Right atrium auricular region (tissue), 2 donors: ENCODE measurements at regions not wholly inside any gene's neighbourhood (a gene's known extent, or its start where the extent isn't known, plus 50 kb on each side); places are given as distances from the start of the nearest gene placed in this dataset.

ENCODE experiments used
- DNase-seq: peaks from one replicate; pipeline ENCODE4 v3.0.0-alpha.2; 2019; ENCODE audit warnings: low spot score
- H3K27ac ChIP-seq, 2 donors: fragments of 200-600 bp; sonication (generic); 1 replicate in 1 of 2; 2 replicates in 1 of 2; pipeline ENCODE4 v1.5.1; 2016 to 2019
- H3K27me3 ChIP-seq, 2 donors: fragments of 200-600 bp; sonication (generic); one replicate each; pipeline versions ENCODE4 v1.5.1 to v1.6.0; 2017 to 2019
- H3K36me3 ChIP-seq: fragments of 200-600 bp; sonication (generic); one replicate; pipeline ENCODE4 v1.5.1; 2016
- H3K4me1 ChIP-seq, 2 donors: fragments of 200-600 bp; sonication (generic); one replicate each; pipeline versions ENCODE4 v1.5.1 to v1.6.0; 2017 to 2019
- H3K4me3 ChIP-seq, 2 donors: fragments of 200-600 bp; sonication (generic); 1 replicate in 1 of 2; 2 replicates in 1 of 2; pipeline ENCODE4 v1.5.1; 2017 to 2019; ENCODE audit warnings: mild to moderate bottlenecking in 1 of 2, moderate library complexity in 1 of 2
- H3K9me3 ChIP-seq, 2 donors: fragments of 200-600 bp; sonication (generic); one replicate each; pipeline ENCODE4 v1.5.1; 2019
- CTCF ChIP-seq, 2 donors: fragments of 200-600 bp; sonication (generic); IDR thresholded peaks; one replicate each; pipeline ENCODE4 v1.5.1; 2019; ENCODE audit warnings: antibody characterized with exemption in 2 of 2

DNA sequence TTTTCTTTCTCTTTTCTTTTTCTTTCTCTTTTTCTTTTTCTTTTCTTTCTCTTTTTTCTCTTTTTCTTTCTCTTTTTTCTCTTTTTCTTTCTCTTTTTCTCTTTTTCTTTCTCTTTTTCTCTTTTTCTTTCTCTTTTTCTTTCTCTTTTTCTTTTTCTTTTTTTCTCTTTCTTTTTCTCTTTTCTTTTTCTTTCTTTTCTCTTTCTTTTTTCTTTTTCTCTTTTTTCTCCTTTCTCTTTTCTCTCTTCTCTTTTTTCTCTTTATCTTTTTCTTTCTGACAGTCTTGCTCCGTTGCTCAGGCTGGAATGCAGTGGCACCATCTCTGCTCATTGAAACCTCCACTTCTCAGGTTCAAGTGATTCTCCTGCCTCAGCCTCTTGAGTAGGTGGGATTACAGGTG is 335.7 kb downstream of the SQOR start:
- Histone ChIP-seq H3K36me3 (no peaks in the 10 kb centered on the region), H3K27ac (no peak overlapping the region), H3K4me1 (no peaks in the 10 kb centered on the region), H3K4me3 (no peak overlapping the region), H3K27me3 (no peaks in the 10 kb centered on the region), H3K9me3 (no peaks in the 10 kb centered on the region)
- no peak for TF ChIP-seq CTCF (IDR thresholded peaks at IDR 0.05)
- no peak for DNase-seq

DNA sequence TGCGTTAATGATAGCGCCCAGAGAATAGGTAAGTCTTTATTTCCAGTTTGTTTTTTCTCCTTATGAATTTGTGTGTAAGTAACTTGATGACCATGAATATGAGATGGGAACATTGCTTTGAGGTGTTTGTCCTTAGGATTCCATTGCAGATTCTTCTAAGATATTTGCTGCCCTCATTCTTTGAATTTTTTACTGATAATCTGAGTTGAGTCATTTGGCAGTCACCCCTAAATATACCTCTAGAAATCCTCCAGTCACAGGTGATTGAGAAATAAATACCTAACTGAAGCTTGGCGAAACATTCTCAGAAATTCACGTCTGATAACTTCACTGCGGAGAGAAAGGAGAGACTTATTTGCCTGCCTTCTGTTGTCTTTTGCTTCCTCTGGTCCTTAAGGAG is 345.5 kb downstream of the SQOR start:
- Histone ChIP-seq H3K27me3 (no peaks in the 10 kb centered on the region), H3K4me3 (no peak overlapping the region), H3K9me3 (peaks cover 0 to 6% of the 10 kb centered on the region in 2 donors), H3K27ac (no peak overlapping the region), H3K36me3 (no peaks in the 10 kb centered on the region), H3K4me1 (no peaks in the 10 kb centered on the region)
- no peak for DNase-seq
- no peak for TF ChIP-seq CTCF (IDR thresholded peaks at IDR 0.05)

GRCh38 chr15:45981625-45982024 is 346.8 kb downstream of the SQOR start:
- no peak for TF ChIP-seq CTCF (IDR thresholded peaks at IDR 0.05)

DNA sequence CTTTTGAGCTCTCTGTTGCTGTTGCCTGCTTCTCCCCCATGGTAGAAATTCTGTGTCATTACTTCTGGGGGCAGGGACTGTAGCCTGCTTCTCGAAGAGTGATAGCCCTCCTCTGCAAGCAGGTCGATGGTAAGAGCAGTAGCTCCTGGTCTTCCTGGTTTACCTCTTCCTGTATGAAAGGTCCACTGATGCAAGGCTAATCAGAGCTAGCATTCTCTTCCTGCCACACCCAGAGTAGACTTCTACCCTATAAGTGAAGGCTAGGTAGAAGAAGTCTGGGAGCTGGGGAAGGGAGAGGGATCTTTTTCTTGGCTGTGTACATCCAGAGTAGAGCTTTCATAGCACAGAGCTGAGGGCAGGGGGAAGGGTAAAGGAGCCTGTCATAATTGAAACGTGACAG is 357.0 kb downstream of the SQOR start:
- Histone ChIP-seq H3K4me3 (no peak overlapping the region), H3K27ac (no peak overlapping the region), H3K27me3 (no peaks in the 10 kb centered on the region), H3K9me3 (peaks cover 0 to 4% of the 10 kb centered on the region in 2 donors), H3K36me3 (no peaks in the 10 kb centered on the region), H3K4me1 (no peaks in the 10 kb centered on the region)
- no peak for TF ChIP-seq CTCF (IDR thresholded peaks at IDR 0.05)
- no peak for DNase-seq

More at GRCh38 chr15:45981625-45982024, 346.8 kb downstream of the SQOR start:
- Histone ChIP-seq H3K27me3 (no peaks in the 10 kb centered on the region), H3K9me3 (peaks cover 0 to 15% of the 10 kb centered on the region in 2 donors), H3K27ac (no peak overlapping the region), H3K36me3 (no peaks in the 10 kb centered on the region), H3K4me3 (no peak overlapping the region), H3K4me1 (no peaks in the 10 kb centered on the region)
- no peak for DNase-seq

DNA sequence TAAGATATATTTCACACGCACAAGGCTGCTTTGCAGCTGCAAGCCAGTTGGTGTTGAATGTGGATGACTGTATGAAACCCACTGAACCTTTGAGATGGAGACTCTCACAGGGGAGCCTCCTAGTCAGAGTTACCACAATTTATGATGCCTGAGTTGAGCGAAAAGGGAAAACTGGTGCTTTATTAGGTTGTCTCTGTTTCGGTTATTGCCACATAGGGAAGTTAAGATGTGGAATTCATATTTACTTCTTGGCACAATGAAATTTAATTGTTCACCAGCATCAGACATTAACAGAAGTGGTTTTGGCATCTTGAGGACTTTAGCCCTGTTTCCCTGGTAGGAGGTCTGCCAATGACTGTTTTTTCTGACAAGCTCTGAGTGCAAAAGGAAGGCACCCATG is 358.2 kb downstream of the SQOR start:
- Histone ChIP-seq H3K27me3 (no peaks in the 10 kb centered on the region), H3K36me3 (no peaks in the 10 kb centered on the region), H3K4me1 (no peaks in the 10 kb centered on the region), H3K4me3 (no peak overlapping the region), H3K27ac (no peak overlapping the region), H3K9me3 (peaks cover 0 to 2% of the 10 kb centered on the region in 2 donors)
- no peak for DNase-seq
- TF ChIP-seq CTCF (IDR thresholded peaks at IDR 0.05): no peak

DNA sequence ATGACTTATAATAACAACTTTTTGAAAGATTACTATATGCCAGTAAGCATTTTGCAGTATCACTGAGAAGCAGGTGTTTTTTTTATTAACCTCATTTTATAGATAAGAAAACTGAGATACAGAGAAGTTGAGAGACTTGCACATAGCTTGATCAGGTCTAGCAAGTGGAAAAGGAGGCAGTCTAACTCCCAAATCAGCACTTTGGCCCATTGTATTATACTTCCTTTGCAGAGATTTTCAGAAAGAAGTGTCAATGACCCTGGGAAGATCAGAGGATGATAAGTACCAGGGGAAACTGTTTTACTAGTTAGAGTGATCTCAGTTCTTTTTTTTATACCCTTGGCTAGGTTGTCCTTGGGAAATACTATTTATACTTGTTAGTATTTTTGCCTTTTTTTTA is 358.7 kb downstream of the SQOR start:
- H3K4me1 ChIP-seq: no peaks in the 10 kb centered on the region
- DNase-seq: no peak
- no peak overlapping the region for H3K27ac ChIP-seq
- TF ChIP-seq CTCF (IDR thresholded peaks at IDR 0.05): no peak
- no peak overlapping the region for H3K4me3 ChIP-seq
- no peaks in the 10 kb centered on the region for H3K9me3 ChIP-seq
- no peaks in the 10 kb centered on the region for H3K36me3 ChIP-seq
- H3K27me3 ChIP-seq: no peaks in the 10 kb centered on the region
